ENCODE measurements at regions not wholly inside any gene's neighbourhood (a gene's known extent, or its start where the extent isn't known, plus 50 kb on each side); places are given as distances from the start of the nearest gene placed in this dataset.

DNA sequence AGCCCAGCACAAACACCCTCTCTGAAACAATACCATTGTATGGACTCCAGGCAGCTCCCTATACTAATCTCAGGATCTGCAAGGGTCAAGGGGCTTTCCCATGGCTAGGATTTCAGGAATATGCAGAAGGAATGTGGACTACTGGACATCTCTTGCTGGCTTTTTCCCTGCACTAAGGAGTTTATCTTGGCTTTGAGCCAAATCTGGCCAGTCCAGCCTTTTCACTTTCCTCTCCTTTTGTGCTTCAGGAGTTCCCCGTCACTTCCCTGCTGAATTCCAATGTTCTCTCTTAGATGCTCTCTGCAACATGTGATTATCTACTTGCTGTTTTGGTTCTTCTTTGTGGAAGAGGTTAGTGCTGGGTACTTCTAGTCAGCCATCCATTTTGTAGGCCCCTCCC, 568.2 kb downstream of the HDGFL1 start:
- TF ChIP-seq EZH2 (IDR thresholded peaks at IDR 0.05; ENCODE audit: borderline replicate concordance, low read depth, low read length, severe bottlenecking), result no peak
- ATAC-seq (ENCODE audit: insufficient read depth, low read depth) (no peak), DNase-seq (no peak)
- Histone ChIP-seq H4K20me1 (ENCODE audit: insufficient read depth, low read length) (no peaks in the 10 kb centered on the region), H3K27me3 (ENCODE audit: insufficient read depth, low read length, poor library complexity) (no peaks in the 10 kb centered on the region), H3K9me3 (ENCODE audit: insufficient read depth, low read length, severe bottlenecking) (peaks cover 3% of the 10 kb centered on the region), H3K36me3 (ENCODE audit: insufficient read depth, low read length) (no peaks in the 10 kb centered on the region), H3K4me3 (ENCODE audit: low read depth in 1 of 2, low read length in 2 of 2) (no peak overlapping the region), H3K4me2 (ENCODE audit: insufficient read depth, low read length) (no peak overlapping the region), H3K27ac (ENCODE audit: low read length) (no peak overlapping the region), H3K4me1 (ENCODE audit: insufficient read depth, low read length) (no peaks in the 10 kb centered on the region), H3K9ac (ENCODE audit: low read depth, low read length) (no peak overlapping the region), H3K79me2 (ENCODE audit: insufficient read depth, low read length) (no peaks in the 10 kb centered on the region), H2AFZ (ENCODE audit: low read depth, low read length) (no peak overlapping the region)

DNA sequence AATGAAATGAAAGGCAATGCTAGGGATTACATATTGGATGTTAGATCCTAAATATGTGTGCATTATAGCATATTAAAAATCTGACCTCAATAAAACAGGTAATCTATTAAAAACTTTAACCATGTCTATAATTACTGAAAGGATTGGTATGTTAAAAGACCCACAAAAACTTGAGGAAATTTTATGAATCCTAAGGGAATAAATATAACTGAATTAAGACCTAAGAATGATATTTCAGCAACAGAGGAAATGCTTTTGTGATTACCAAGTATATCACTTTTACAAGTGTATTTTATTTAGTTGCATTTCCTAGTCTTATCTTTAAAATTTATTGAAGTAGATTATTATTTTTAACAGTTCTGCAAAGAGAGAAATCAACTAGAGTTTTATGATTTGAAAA, 571.5 kb downstream of the HDGFL1 start:
- no peak overlapping the region for H3K4me2 ChIP-seq (ENCODE audit: insufficient read depth, low read length)
- no peak overlapping the region for H3K4me3 ChIP-seq (ENCODE audit: low read depth in 1 of 2, low read length in 2 of 2)
- no peak overlapping the region for H2AFZ ChIP-seq (ENCODE audit: low read depth, low read length)
- no peak overlapping the region for H3K27ac ChIP-seq (ENCODE audit: low read length)
- no peaks in the 10 kb centered on the region for H3K79me2 ChIP-seq (ENCODE audit: insufficient read depth, low read length)
- peaks cover 3% of the 10 kb centered on the region for H3K9me3 ChIP-seq (ENCODE audit: insufficient read depth, low read length, severe bottlenecking)
- no peaks in the 10 kb centered on the region for H4K20me1 ChIP-seq (ENCODE audit: insufficient read depth, low read length)
- no peak for TF ChIP-seq EZH2 (IDR thresholded peaks at IDR 0.05; ENCODE audit: borderline replicate concordance, low read depth, low read length, severe bottlenecking)
- TF ChIP-seq, protein P1, sequence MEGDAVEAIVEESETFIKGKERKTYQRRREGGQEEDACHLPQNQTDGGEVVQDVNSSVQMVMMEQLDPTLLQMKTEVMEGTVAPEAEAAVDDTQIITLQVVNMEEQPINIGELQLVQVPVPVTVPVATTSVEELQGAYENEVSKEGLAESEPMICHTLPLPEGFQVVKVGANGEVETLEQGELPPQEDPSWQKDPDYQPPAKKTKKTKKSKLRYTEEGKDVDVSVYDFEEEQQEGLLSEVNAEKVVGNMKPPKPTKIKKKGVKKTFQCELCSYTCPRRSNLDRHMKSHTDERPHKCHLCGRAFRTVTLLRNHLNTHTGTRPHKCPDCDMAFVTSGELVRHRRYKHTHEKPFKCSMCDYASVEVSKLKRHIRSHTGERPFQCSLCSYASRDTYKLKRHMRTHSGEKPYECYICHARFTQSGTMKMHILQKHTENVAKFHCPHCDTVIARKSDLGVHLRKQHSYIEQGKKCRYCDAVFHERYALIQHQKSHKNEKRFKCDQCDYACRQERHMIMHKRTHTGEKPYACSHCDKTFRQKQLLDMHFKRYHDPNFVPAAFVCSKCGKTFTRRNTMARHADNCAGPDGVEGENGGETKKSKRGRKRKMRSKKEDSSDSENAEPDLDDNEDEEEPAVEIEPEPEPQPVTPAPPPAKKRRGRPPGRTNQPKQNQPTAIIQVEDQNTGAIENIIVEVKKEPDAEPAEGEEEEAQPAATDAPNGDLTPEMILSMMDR (IDR thresholded peaks at IDR 0.05; ENCODE audit: borderline replicate concordance, extremely low read depth, low read length, poor library complexity, severe bottlenecking), result no peak
- no peak overlapping the region for H3K9ac ChIP-seq (ENCODE audit: low read depth, low read length)
- H3K36me3 ChIP-seq (ENCODE audit: insufficient read depth, low read length), result no peaks in the 10 kb centered on the region
- no peak for DNase-seq
- no peaks in the 10 kb centered on the region for H3K27me3 ChIP-seq (ENCODE audit: insufficient read depth, low read length, poor library complexity)
- no peaks in the 10 kb centered on the region for H3K4me1 ChIP-seq (ENCODE audit: insufficient read depth, low read length)
- ATAC-seq (ENCODE audit: insufficient read depth, low read depth), result no peak

DNA sequence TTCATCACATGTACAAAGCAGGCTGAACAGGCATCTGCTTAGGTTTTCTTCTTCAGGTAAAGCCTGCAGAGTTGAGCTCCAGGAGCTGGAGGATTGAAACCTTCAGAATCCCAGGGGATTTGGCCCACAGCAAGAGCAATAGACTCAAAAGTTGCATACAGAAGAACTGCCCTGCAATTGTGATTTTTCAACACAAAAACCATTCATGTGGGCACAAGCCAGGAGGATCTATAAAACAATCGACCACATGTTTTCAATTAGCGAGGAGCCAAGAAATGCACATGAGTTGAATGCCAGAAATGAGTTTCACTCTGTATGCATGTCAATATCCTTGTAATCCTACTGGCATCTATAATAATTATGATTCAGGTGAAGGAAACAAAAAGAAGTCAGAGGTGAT, 576.4 kb downstream of the HDGFL1 start:
- Histone ChIP-seq H3K4me2 (ENCODE audit: insufficient read depth, low read length) (no peak overlapping the region), H4K20me1 (ENCODE audit: insufficient read depth, low read length) (no peaks in the 10 kb centered on the region), H3K36me3 (ENCODE audit: insufficient read depth, low read length) (no peaks in the 10 kb centered on the region), H2AFZ (ENCODE audit: low read depth, low read length) (no peak overlapping the region), H3K9me3 (ENCODE audit: insufficient read depth, low read length, severe bottlenecking) (no peaks in the 10 kb centered on the region), H3K79me2 (ENCODE audit: insufficient read depth, low read length) (no peaks in the 10 kb centered on the region), H3K4me3 (ENCODE audit: low read depth in 1 of 2, low read length in 2 of 2) (no peak overlapping the region), H3K4me1 (ENCODE audit: insufficient read depth, low read length) (no peaks in the 10 kb centered on the region), H3K27me3 (ENCODE audit: insufficient read depth, low read length, poor library complexity) (no peaks in the 10 kb centered on the region), H3K27ac (ENCODE audit: low read length) (no peak overlapping the region), H3K9ac (ENCODE audit: low read depth, low read length) (no peak overlapping the region)
- no peak for TF ChIP-seq EZH2 (IDR thresholded peaks at IDR 0.05; ENCODE audit: borderline replicate concordance, low read depth, low read length, severe bottlenecking)
- TF ChIP-seq, protein P1 (IDR thresholded peaks at IDR 0.05; ENCODE audit: borderline replicate concordance, extremely low read depth, low read length, poor library complexity, severe bottlenecking), result no peak
- no peak for DNase-seq
- ATAC-seq (ENCODE audit: insufficient read depth, low read depth), result no peak

DNA sequence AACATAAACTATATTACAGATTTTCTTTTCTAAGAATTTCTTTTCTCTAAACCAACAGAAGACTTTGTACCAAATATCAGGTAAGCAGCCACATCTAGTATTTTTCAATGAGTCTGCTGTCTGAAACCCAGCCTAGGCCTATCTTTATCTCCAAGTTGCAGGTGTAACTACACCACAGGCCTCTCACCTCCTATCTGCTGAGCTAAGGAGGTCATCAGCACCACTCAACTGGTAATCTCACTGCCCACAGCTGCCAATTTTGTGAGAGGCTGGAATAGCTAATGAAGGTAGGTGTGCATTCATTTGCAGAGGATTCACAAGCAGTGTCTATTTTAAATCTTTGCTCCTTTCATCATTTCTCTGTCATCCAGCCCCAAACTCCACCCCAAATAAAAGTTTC, 584.8 kb downstream of the HDGFL1 start:
- no peak for ATAC-seq (ENCODE audit: insufficient read depth, low read depth)
- H3K79me2 ChIP-seq (ENCODE audit: insufficient read depth, low read length), result no peaks in the 10 kb centered on the region
- no peaks in the 10 kb centered on the region for H3K27me3 ChIP-seq (ENCODE audit: insufficient read depth, low read length, poor library complexity)
- H3K4me1 ChIP-seq (ENCODE audit: insufficient read depth, low read length), result no peaks in the 10 kb centered on the region
- no peak overlapping the region for H3K27ac ChIP-seq (ENCODE audit: low read length)
- no peak overlapping the region for H2AFZ ChIP-seq (ENCODE audit: low read depth, low read length)
- TF ChIP-seq, protein P1 (IDR thresholded peaks at IDR 0.05; ENCODE audit: borderline replicate concordance, extremely low read depth, low read length, poor library complexity, severe bottlenecking), result no peak
- TF ChIP-seq EZH2 (IDR thresholded peaks at IDR 0.05; ENCODE audit: borderline replicate concordance, low read depth, low read length, severe bottlenecking), result no peak
- no peak overlapping the region for H3K4me2 ChIP-seq (ENCODE audit: insufficient read depth, low read length)
- no peak overlapping the region for H3K9ac ChIP-seq (ENCODE audit: low read depth, low read length)
- H4K20me1 ChIP-seq (ENCODE audit: insufficient read depth, low read length), result no peaks in the 10 kb centered on the region
- H3K36me3 ChIP-seq (ENCODE audit: insufficient read depth, low read length), result no peaks in the 10 kb centered on the region
- no peak for DNase-seq
- peaks cover 2% of the 10 kb centered on the region for H3K9me3 ChIP-seq (ENCODE audit: insufficient read depth, low read length, severe bottlenecking)
- H3K4me3 ChIP-seq (ENCODE audit: low read depth in 1 of 2, low read length in 2 of 2), result no peak overlapping the region

All from DND-41 (cell line).